ENCODE measurements at regions not wholly inside any gene's neighbourhood (a gene's known extent, or its start where the extent isn't known, plus 50 kb on each side); places are given as distances from the start of the nearest gene placed in this dataset.

- Histone ChIP-seq H3K36me3 (ENCODE audit: control insufficient read depth in 3 of 3, insufficient read depth in 2 of 3, low read depth in 1 of 3, low read length in 3 of 3) (no peaks in the 10 kb centered on the region), H3K4me3 (ENCODE audit: low read depth in 1 of 3, low read length in 3 of 3) (no peak overlapping the region), H3K9me3 (ENCODE audit: control insufficient read depth in 2 of 2, insufficient read depth in 1 of 2, low read depth in 1 of 2, low read length in 1 of 2) (no peaks in the 10 kb centered on the region), H3K4me1 (ENCODE audit: control insufficient read depth in 3 of 3, insufficient read depth in 2 of 3, low read depth in 1 of 3, low read length in 2 of 3) (no peaks in the 10 kb centered on the region), H3K27ac (ENCODE audit: low read depth in 1 of 3, low read length in 2 of 3) (no peak overlapping the region), H3K27me3 (ENCODE audit: control insufficient read depth in 3 of 3, insufficient read depth in 3 of 3, low read length in 3 of 3) (no peaks in the 10 kb centered on the region)
- WGBS, 3 donors: 39 to 52% (median 49%) methylated on average over 5 of the region's 5 CpGs
- no peak for DNase-seq
- FAIRE-seq: no peak
Observed at GRCh38 chr13:38415233-38415632, 65.6 kb downstream of the UFM1 start.

GRCh38 chr13:38417241-38417640 lies 67.6 kb downstream of the UFM1 start:
- 89 to 91% (median 90%) methylated on average over 1 of the region's 1 CpG for WGBS, 3 donors
- Histone ChIP-seq H3K27ac (ENCODE audit: low read depth in 1 of 3, low read length in 2 of 3) (no peak overlapping the region), H3K27me3 (ENCODE audit: control insufficient read depth in 3 of 3, insufficient read depth in 3 of 3, low read length in 3 of 3) (no peaks in the 10 kb centered on the region), H3K4me3 (ENCODE audit: low read depth in 1 of 3, low read length in 3 of 3) (no peak overlapping the region), H3K9me3 (ENCODE audit: control insufficient read depth in 2 of 2, insufficient read depth in 1 of 2, low read depth in 1 of 2, low read length in 1 of 2) (no peaks in the 10 kb centered on the region), H3K4me1 (ENCODE audit: control insufficient read depth in 3 of 3, insufficient read depth in 2 of 3, low read depth in 1 of 3, low read length in 2 of 3) (no peaks in the 10 kb centered on the region), H3K36me3 (ENCODE audit: control insufficient read depth in 3 of 3, insufficient read depth in 2 of 3, low read depth in 1 of 3, low read length in 3 of 3) (no peaks in the 10 kb centered on the region)
- FAIRE-seq: no peak
- DNase-seq: no peak

DNA sequence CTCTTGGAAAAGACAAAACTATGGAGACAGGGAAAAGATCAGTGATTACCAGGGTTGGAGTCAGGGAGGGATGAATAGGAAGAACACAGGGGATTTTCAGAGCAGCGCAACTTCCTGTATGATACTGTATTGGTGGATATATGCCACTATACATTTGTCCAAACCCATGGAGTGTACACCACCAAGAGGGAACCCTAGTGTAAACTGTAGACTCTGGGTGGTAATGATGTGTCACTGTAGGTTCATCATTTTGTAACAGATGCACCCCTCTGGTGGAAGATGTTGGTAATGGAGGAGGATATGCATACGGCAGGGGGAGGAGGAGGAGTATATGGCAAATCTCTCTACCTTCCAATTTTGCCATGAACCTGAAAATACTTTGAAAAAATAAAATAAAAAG lies 68.1 kb downstream of the UFM1 start:
- 49 to 69% (median 64%) methylated on average over 2 of the region's 2 CpGs for WGBS, 3 donors
- no peaks in the 10 kb centered on the region for H3K27me3 ChIP-seq (ENCODE audit: control insufficient read depth in 3 of 3, insufficient read depth in 3 of 3, low read length in 3 of 3)
- no peaks in the 10 kb centered on the region for H3K36me3 ChIP-seq (ENCODE audit: control insufficient read depth in 3 of 3, insufficient read depth in 2 of 3, low read depth in 1 of 3, low read length in 3 of 3)
- FAIRE-seq (no peak), DNase-seq (no peak)
- no peaks in the 10 kb centered on the region for H3K4me1 ChIP-seq (ENCODE audit: control insufficient read depth in 3 of 3, insufficient read depth in 2 of 3, low read depth in 1 of 3, low read length in 2 of 3)
- no peaks in the 10 kb centered on the region for H3K9me3 ChIP-seq (ENCODE audit: control insufficient read depth in 2 of 2, insufficient read depth in 1 of 2, low read depth in 1 of 2, low read length in 1 of 2)
- H3K4me3 ChIP-seq (ENCODE audit: low read depth in 1 of 3, low read length in 3 of 3): no peak overlapping the region
- no peak overlapping the region for H3K27ac ChIP-seq (ENCODE audit: low read depth in 1 of 3, low read length in 2 of 3)

GRCh38 chr13:38418286-38418685 lies 68.6 kb downstream of the UFM1 start:
- no peak overlapping the region for H3K4me3 ChIP-seq (ENCODE audit: low read depth in 1 of 3, low read length in 3 of 3)
- no peak for FAIRE-seq
- H3K27ac ChIP-seq (ENCODE audit: low read depth in 1 of 3, low read length in 2 of 3): no peak overlapping the region
- no peaks in the 10 kb centered on the region for H3K27me3 ChIP-seq (ENCODE audit: control insufficient read depth in 3 of 3, insufficient read depth in 3 of 3, low read length in 3 of 3)
- no peaks in the 10 kb centered on the region for H3K4me1 ChIP-seq (ENCODE audit: control insufficient read depth in 3 of 3, insufficient read depth in 2 of 3, low read depth in 1 of 3, low read length in 2 of 3)
- no peaks in the 10 kb centered on the region for H3K9me3 ChIP-seq (ENCODE audit: control insufficient read depth in 2 of 2, insufficient read depth in 1 of 2, low read depth in 1 of 2, low read length in 1 of 2)
- H3K36me3 ChIP-seq (ENCODE audit: control insufficient read depth in 3 of 3, insufficient read depth in 2 of 3, low read depth in 1 of 3, low read length in 3 of 3): no peaks in the 10 kb centered on the region
- no peak for DNase-seq

DNA sequence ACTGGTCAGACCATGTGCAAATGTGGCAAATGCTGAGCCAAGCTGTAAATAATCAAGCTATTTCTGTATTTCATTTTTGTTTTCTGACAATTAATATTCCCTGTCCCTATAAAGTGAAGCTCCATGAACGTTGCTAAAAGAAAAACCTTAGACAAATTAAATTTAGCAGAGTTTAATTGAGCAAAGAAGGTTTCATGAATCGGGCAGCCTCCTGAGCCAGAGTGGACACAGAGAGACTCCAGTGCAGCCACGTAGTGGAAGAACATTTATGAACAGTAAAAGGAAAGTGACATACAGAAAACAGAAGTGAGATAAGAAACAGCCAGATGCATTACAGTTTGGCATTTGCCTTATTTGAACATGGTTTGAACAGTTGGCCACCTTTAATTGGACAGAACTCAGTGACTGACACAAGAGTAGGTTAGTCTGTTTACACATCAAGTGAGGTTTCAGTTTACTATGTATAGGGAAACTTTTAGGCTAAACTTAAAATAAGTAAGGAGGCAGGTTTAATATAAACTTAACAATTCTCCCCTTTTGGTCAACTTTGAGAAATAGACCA lies 69.7 kb downstream of the UFM1 start:
- 40 to 53% (median 52%) methylated on average over 3 of the region's 3 CpGs for WGBS, 3 donors
- H3K4me3 ChIP-seq (ENCODE audit: low read depth in 1 of 3, low read length in 3 of 3): no peak overlapping the region
- no peak for FAIRE-seq

DNA sequence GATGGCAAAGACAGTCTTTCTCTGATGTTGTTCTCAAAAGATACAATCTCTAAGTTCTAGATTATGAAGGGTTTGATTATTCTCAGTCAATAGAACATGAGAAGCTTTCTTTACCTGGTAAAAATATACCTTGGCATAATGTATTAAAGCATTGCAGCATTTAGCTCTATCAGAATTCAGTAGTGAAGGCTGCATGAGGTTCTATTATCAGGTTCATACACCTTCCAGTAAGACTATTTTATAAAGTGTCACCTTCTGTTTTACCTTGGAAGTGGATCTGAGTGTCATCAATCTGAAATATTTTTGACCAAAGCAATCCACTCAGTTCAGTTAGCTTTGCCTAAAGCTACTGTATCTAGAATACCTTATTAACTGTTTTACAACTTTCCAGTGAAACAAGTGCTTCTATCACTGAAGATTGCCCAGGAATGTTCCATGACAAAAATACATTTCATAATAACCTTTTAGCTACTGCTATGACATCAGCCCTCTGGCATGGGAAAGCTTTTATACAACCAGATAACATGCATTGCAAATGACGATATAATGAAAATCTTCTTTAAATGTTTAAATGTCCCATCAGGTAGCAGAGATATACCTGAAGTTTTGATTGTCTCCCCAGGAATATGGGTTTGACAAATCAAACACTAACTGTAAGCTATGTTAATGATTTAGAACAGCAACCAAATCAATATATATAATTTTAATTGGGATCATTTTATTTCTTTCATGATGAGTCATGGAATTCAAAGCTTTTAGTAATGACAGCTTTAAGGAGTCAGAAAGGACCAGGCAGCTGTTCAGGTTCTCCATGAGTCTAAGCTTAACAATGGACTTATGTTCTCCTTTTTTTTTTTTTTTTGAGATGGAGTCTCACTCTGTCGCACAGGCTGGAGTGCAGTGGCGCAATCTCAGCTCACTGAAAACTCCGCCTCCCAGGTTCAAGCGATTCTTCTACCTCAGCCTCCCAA lies 72.2 kb downstream of the UFM1 start:
- Histone ChIP-seq H3K36me3 (ENCODE audit: control insufficient read depth in 3 of 3, insufficient read depth in 2 of 3, low read depth in 1 of 3, low read length in 3 of 3) (no peaks in the 10 kb centered on the region), H3K27ac (ENCODE audit: low read depth in 1 of 3, low read length in 2 of 3) (no peak overlapping the region), H3K9me3 (ENCODE audit: control insufficient read depth in 2 of 2, insufficient read depth in 1 of 2, low read depth in 1 of 2, low read length in 1 of 2) (no peaks in the 10 kb centered on the region), H3K27me3 (ENCODE audit: control insufficient read depth in 3 of 3, insufficient read depth in 3 of 3, low read length in 3 of 3) (no peaks in the 10 kb centered on the region), H3K4me3 (ENCODE audit: low read depth in 1 of 3, low read length in 3 of 3) (no peak overlapping the region), H3K4me1 (ENCODE audit: control insufficient read depth in 3 of 3, insufficient read depth in 2 of 3, low read depth in 1 of 3, low read length in 2 of 3) (no peaks in the 10 kb centered on the region)
- 85 to 95% (median 91%) methylated on average over 5 of the region's 5 CpGs for WGBS, 3 donors
- FAIRE-seq (no peak), DNase-seq (no peak)

More for the DNA sequence above, 69.7 kb downstream of the UFM1 start:
- no peaks in the 10 kb centered on the region for H3K4me1 ChIP-seq (ENCODE audit: control insufficient read depth in 3 of 3, insufficient read depth in 2 of 3, low read depth in 1 of 3, low read length in 2 of 3)
- H3K27ac ChIP-seq (ENCODE audit: low read depth in 1 of 3, low read length in 2 of 3): no peak overlapping the region
- no peaks in the 10 kb centered on the region for H3K9me3 ChIP-seq (ENCODE audit: control insufficient read depth in 2 of 2, insufficient read depth in 1 of 2, low read depth in 1 of 2, low read length in 1 of 2)
- DNase-seq: no peak
- H3K27me3 ChIP-seq (ENCODE audit: control insufficient read depth in 3 of 3, insufficient read depth in 3 of 3, low read length in 3 of 3): no peaks in the 10 kb centered on the region
- no peaks in the 10 kb centered on the region for H3K36me3 ChIP-seq (ENCODE audit: control insufficient read depth in 3 of 3, insufficient read depth in 2 of 3, low read depth in 1 of 3, low read length in 3 of 3)

- Histone ChIP-seq H3K36me3 (ENCODE audit: control insufficient read depth in 3 of 3, insufficient read depth in 2 of 3, low read depth in 1 of 3, low read length in 3 of 3) (no peaks in the 10 kb centered on the region), H3K4me1 (ENCODE audit: control insufficient read depth in 3 of 3, insufficient read depth in 2 of 3, low read depth in 1 of 3, low read length in 2 of 3) (no peaks in the 10 kb centered on the region), H3K27ac (ENCODE audit: low read depth in 1 of 3, low read length in 2 of 3) (no peak overlapping the region), H3K9me3 (ENCODE audit: control insufficient read depth in 2 of 2, insufficient read depth in 1 of 2, low read depth in 1 of 2, low read length in 1 of 2) (no peaks in the 10 kb centered on the region), H3K4me3 (ENCODE audit: low read depth in 1 of 3, low read length in 3 of 3) (no peak overlapping the region), H3K27me3 (ENCODE audit: control insufficient read depth in 3 of 3, insufficient read depth in 3 of 3, low read length in 3 of 3) (no peaks in the 10 kb centered on the region)
- FAIRE-seq: no peak
- 96 to 100% (median 97%) methylated on average over 1 of the region's 1 CpG for WGBS, 3 donors
- no peak for DNase-seq
Observed at GRCh38 chr13:38429916-38430315, 80.3 kb downstream of the UFM1 start.

GRCh38 chr13:38430796-38431195 lies 81.1 kb downstream of the UFM1 start:
- no peaks in the 10 kb centered on the region for H3K4me1 ChIP-seq (ENCODE audit: control insufficient read depth in 3 of 3, insufficient read depth in 2 of 3, low read depth in 1 of 3, low read length in 2 of 3)
- H3K27me3 ChIP-seq (ENCODE audit: control insufficient read depth in 3 of 3, insufficient read depth in 3 of 3, low read length in 3 of 3): no peaks in the 10 kb centered on the region
- H3K36me3 ChIP-seq (ENCODE audit: control insufficient read depth in 3 of 3, insufficient read depth in 2 of 3, low read depth in 1 of 3, low read length in 3 of 3): no peaks in the 10 kb centered on the region
- no peak for DNase-seq
- 48 to 69% (median 54%) methylated on average over 1 of the region's 1 CpG for WGBS, 3 donors
- H3K4me3 ChIP-seq (ENCODE audit: low read depth in 1 of 3, low read length in 3 of 3): no peak overlapping the region
- H3K27ac ChIP-seq (ENCODE audit: low read depth in 1 of 3, low read length in 2 of 3): no peak overlapping the region
- no peak for FAIRE-seq
- H3K9me3 ChIP-seq (ENCODE audit: control insufficient read depth in 2 of 2, insufficient read depth in 1 of 2, low read depth in 1 of 2, low read length in 1 of 2): no peaks in the 10 kb centered on the region
